ELF-1 (cell line): ENCODE measurements at regions not wholly inside any gene's neighbourhood (a gene's known extent, or its start where the extent isn't known, plus 50 kb on each side); places are given as distances from the start of the nearest gene placed in this dataset.

Experiments used
- DNase-seq: peaks from one replicate; pipeline ENCODE4 v3.0.0-alpha.2; 2016; ENCODE audit warnings: low read depth, low spot score

DNA sequence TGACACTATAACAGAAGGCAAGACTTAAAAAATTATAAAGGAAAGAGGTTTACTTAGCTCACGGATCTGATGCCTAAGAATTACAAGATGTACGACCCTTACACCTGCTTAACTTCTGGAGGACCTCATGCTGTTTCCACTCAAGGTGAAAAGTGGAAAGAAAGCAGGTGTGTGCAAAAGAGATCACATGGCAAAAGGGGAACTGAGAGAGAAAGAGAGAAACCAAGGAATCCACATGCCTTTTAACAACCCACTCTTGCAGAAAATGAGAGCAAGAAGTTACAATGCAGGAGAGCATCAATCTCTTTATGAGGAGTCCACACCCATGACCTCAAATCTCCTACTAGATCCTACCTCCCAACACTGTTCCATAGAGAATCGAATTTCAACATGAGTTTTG is 2382.2 kb downstream of the TP53TG3F start:
- no peak for DNase-seq

- no peak for DNase-seq
Measured at GRCh38 chr16:35862242-35862641, 2402.8 kb downstream of the TP53TG3F start.

GRCh38 chr16:35868630-35869029 is 2409.2 kb downstream of the TP53TG3F start:
- DNase-seq: no peak

DNA sequence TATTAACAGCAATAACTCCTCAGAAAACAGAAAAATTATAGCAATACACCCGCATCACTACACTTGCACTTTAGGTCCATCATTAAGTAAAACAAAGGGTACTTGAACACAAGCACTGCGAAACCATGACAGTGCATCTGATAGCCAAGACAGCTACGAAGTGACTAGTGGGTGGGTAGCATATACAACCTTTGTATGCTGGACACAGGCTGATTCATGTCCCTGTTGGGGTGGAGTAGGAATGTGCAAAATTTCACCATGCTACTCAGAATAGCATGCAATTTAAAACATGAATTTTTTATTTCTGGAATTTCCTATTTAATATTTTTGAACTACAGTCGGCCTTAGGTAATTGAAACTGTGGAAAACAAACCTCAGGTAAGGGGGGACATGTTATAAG is 2414.1 kb downstream of the TP53TG3F start:
- no peak for DNase-seq

DNA sequence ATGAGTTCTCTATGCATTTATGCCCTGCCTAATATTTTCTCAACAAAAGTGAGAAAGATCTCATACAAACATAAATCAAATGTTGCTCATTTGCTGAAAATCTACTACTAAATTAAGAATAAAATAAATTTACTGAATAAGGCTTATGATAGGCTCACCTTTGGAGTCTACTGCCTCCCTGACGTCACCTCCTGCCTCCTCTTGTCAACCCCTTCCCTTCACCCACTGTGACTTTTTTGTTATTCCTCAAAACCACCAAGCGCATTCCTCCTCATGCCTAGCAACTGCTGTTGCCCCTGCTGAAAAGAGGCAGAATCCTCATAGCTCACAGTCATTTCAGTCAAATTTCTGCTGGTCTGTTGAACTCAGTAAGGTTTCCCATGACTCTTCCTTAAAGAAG is 2422.2 kb downstream of the TP53TG3F start:
- DNase-seq: no peak

- DNase-seq: no peak
Measured at GRCh38 chr16:35906440-35906839, 2447.0 kb downstream of the TP53TG3F start.

DNA sequence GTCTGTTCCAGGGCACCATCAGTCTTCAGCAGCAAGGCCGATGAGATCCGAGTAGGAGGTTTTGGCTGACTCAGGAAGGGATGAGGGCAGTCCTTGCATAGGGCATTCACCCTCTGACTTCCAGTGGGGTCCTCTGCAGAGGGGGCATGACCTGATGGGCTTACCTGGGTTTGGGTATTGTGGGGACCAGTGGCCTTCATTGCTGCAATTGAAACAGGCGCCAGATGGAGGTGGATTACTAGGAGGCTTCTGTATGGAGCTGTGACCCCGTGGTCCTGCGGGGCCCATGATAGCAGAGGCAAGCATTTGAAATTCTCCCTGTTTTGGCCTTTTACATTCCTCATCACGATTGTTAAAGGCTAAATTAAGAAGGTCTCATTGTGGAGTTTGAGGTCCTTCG is 2448.7 kb downstream of the TP53TG3F start:
- DNase-seq: no peak

DNA sequence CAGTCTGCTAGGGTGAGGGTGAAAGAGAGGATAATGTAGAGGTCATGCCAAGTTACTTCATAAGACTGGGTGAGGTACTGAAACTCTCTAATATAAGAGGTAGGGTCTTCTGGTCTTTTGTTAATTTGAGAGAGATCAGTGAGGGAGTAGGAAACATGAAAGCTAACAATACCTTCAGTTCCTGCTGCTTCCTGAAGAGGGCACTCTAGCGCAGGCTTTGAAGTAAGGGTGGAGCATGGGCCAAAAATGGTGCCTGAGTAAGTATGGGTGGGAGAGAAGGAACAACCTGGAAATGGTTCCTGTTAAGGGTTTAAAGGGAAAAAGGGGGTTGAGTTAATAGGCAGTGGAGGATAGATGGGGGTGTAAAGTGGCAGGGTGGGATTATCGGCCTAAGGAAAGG is 2449.5 kb downstream of the TP53TG3F start:
- DNase-seq: peak; percentile 1

GRCh38 chr16:35909351-35909954 is 2450.0 kb downstream of the TP53TG3F start:
- DNase-seq: no peak

DNA sequence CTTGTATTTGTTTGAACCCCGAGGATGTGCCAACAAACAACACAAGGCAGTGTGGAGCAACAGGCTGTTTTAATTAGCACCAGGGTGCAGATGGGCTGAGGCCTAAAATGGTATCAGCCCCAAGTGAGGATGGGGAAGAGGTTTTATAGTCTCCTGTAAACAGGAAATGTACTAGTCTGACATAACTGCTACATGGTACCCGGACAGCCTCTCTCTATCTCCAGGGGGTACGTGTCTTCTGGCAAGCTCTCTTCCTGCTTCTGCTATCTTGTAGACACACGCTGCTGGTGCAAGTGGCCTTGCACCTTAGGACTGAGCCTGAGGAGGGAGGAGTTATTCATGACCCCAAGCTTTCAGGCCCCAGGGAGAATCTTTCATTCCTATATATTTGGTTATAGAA is 2451.0 kb downstream of the TP53TG3F start:
- no peak for DNase-seq

DNA sequence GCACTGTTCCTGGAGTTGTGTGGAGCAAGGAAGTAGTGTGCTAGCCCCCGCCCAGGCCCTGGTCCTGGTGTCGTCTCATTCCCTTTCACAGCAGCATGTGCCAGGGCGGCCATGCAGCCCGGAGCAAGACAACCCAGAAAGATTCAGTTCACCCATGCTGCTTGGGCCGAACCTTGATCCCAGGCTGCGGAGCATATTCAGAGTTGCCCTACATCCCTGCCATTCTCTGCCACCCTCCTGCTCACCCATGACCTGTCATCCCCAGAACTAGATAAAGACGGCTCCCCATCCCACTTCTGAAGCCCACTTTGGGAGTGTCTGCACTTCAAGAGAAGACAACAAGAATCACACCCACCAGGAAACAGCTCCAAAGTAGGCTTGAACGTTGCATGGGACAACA is 2452.5 kb downstream of the TP53TG3F start:
- no peak for DNase-seq

DNA sequence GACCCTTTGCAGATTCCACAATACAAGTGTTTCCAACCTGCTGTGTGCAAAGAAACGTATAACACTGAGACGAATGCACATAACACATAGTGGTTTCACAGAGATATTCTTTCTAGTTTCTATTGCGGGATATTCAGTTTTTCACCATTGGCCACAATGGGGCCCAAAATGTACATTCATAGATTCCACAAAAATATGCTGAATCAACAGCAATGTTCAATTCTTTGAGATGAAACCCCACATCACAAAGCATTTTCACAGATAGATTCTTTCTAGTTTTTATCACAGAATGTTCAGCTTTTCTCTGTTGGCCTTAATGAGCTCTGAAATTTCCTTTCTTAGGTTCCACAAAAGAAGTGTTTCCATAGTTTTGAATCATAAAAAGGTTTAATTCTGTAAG is 2472.3 kb downstream of the TP53TG3F start:
- no peak for DNase-seq
